GM12878 (cell line): ENCODE measurements at regions not wholly inside any gene's neighbourhood (a gene's known extent, or its start where the extent isn't known, plus 50 kb on each side); places are given as distances from the start of the nearest gene placed in this dataset.

Experiments
- ATAC-seq: fragments of 200-7000 bp; cut with Tn5 transposase; 3 replicates; pipeline ENCODE4 v1.9.1; 2020; ENCODE audit warnings: mild to moderate bottlenecking, moderate library complexity
- BruUV-seq: library from RNA; stranded (reverse); fragments of 400-500 nt; replicated peaks from 2 replicates; lab custom pipeline; 2021; lab: Mats Ljungman, UMichigan
- CTCF ChIA-PET: fragments of 300-600 bp; sonication (Branson Sonifier 250); formaldehyde crosslinking; extraction: SDS; loops from one replicate; lab custom pipeline; 2021; ENCODE audit warnings: inconsistent platforms; lab: Yijun Ruan, JAX
- POLR2A ChIA-PET: fragments of 350-600 bp; formaldehyde crosslinking; extraction: SDS; loops from one replicate; lab custom pipeline; 2021; ENCODE audit warnings: inconsistent platforms; lab: Charles Lee
- RAD21 ChIA-PET: fragments of 300-600 bp; sonication (Branson Sonifier 250); formaldehyde crosslinking; loops from one replicate; lab custom pipeline; 2023; ENCODE audit warnings: antibody characterized with exemption; ENCODE audit not compliant: unreplicated experiment; lab: Charles Lee
- SMC1A ChIA-PET: fragments of 300-600 bp; sonication (Branson Sonifier 250); formaldehyde crosslinking; loops from one replicate; lab custom pipeline; 2023; ENCODE audit not compliant: unreplicated experiment, uncharacterized antibody; lab: Charles Lee
- DNase-seq: peaks from one replicate; pipeline ENCODE4 v3.0.0-alpha.2; 2011; ENCODE audit warnings: low read depth, low spot score
- FAIRE-seq: peaks from 3 replicates; lab custom pipeline; 2011; peaks lifted over from hg19 to GRCh38; lab: Jason Lieb, UNC
- H2AFZ ChIP-seq: 2 replicates; pipeline ENCODE4 v1.6.0; 2011; ENCODE audit warnings: low read depth, low read length, control low read depth; ENCODE audit not compliant: control insufficient read depth
- H3K27ac ChIP-seq: 2 replicates; pipeline ENCODE4 v1.5.1; 2011; ENCODE audit warnings: control low read depth; ENCODE audit not compliant: control insufficient read depth, insufficient read depth
- H3K27me3 ChIP-seq, 2 experiments: replicated peaks in 1 of 2; 2 replicates each; pipeline versions ENCODE4 v1.6.0 to v1.6.1; 2011; ENCODE audit warnings: low read length in 1 of 2; ENCODE audit not compliant: control insufficient read depth in 2 of 2, insufficient read depth in 2 of 2
- H3K36me3 ChIP-seq, 2 experiments: 2 replicates each; pipeline ENCODE4 v1.5.1; 2011; ENCODE audit warnings: low read length in 1 of 2; ENCODE audit not compliant: control insufficient read depth in 2 of 2, insufficient read depth in 2 of 2
- H3K4me1 ChIP-seq: 2 replicates; pipeline ENCODE4 v1.6.1; 2011; ENCODE audit warnings: mild to moderate bottlenecking, low read length, moderate library complexity, mixed read lengths; ENCODE audit not compliant: control insufficient read depth, insufficient read depth
- H3K4me2 ChIP-seq: 2 replicates; pipeline ENCODE4 v1.6.0; 2011; ENCODE audit warnings: control low read depth; ENCODE audit not compliant: control insufficient read depth, insufficient read depth
- H3K4me3 ChIP-seq: fragments of 200-600 bp; sonication (generic); 2 replicates; pipeline ENCODE4 v1.5.1; 2016
- H3K79me2 ChIP-seq: 2 replicates; pipeline ENCODE4 v1.6.0; 2011; ENCODE audit warnings: low read length; ENCODE audit not compliant: control insufficient read depth, insufficient read depth
- H3K9ac ChIP-seq: 2 replicates; pipeline ENCODE4 v1.8.0; 2011; ENCODE audit warnings: low read length, control low read depth, mixed read lengths; ENCODE audit not compliant: control insufficient read depth, insufficient read depth
- H3K9me3 ChIP-seq: replicated peaks from 3 replicates; pipeline ENCODE4 v1.5.1; 2011; ENCODE audit warnings: mild to moderate bottlenecking, low read length; ENCODE audit not compliant: control insufficient read depth, insufficient read depth
- H4K20me1 ChIP-seq: 2 replicates; pipeline ENCODE4 v1.6.0; 2011; ENCODE audit not compliant: control insufficient read depth, insufficient read depth
- CBX5 ChIP-seq: sonication (generic); IDR thresholded peaks from 2 replicates; pipeline ENCODE4 v1.6.1; 2016; ENCODE audit warnings: low read depth, moderate library complexity, mild to moderate bottlenecking, inconsistent platforms
- EED ChIP-seq: sonication (generic); IDR thresholded peaks from 2 replicates; pipeline ENCODE4 v1.6.1; 2016; ENCODE audit warnings: antibody characterized with exemption, low read depth
- FOXM1 ChIP-seq: IDR thresholded peaks from 2 replicates; pipeline ENCODE4 v1.6.1; 2012; ENCODE audit warnings: low read depth, mild to moderate bottlenecking, inconsistent platforms, low read length, moderate library complexity
- GATAD2B ChIP-seq: fragments of 450-650 bp; conservative IDR thresholded peaks from 2 replicates; pipeline ENCODE4 v1.6.1; 2017; ENCODE audit warnings: low read depth, mild to moderate bottlenecking, moderate library complexity
- HDGF ChIP-seq: fragments of 450-650 bp; IDR thresholded peaks from 2 replicates; pipeline ENCODE4 v1.6.1; 2016; ENCODE audit warnings: antibody characterized with exemption
- KLF5 ChIP-seq: fragments of 450-650 bp; IDR thresholded peaks from 2 replicates; pipeline ENCODE4 v1.6.1; 2014; ENCODE audit warnings: mild to moderate bottlenecking; ENCODE audit not compliant: partially characterized antibody
- NFIC ChIP-seq: IDR thresholded peaks from 2 replicates; pipeline ENCODE4 v1.6.1; 2012; ENCODE audit warnings: low read depth, mild to moderate bottlenecking, inconsistent platforms, low read length, moderate library complexity
- POLR2AphosphoS2 ChIP-seq: IDR thresholded peaks from 2 replicates; pipeline ENCODE4 v1.6.1; 2011; ENCODE audit warnings: low read depth, mild to moderate bottlenecking, low read length, improper control_type of control experiment, moderate library complexity
- SMAD1 ChIP-seq: fragments of 450-650 bp; IDR thresholded peaks from 2 replicates; pipeline ENCODE4 v1.6.1; 2018; ENCODE audit warnings: mild to moderate bottlenecking, low read depth; ENCODE audit not compliant: partially characterized antibody
- SUZ12 ChIP-seq: fragments of 200-600 bp; sonication (generic); IDR thresholded peaks from one replicate; pipeline ENCODE4 v1.6.1; 2018; ENCODE audit warnings: antibody characterized with exemption, mild to moderate bottlenecking; ENCODE audit not compliant: unreplicated experiment
- WGBS: methylation state at CpG from one replicate; pipeline ENCODE4 v1.1.6; 2016; ENCODE audit warnings: low lambda C conversion rate; ENCODE audit not compliant: insufficient replicate concordance, insufficient coverage; ENCODE audit errors: missing lambda C conversion rate; 5-methylcytosine and 5-hydroxymethylcytosine counted together
- in situ Hi-C: fragments of 300-500 bp; cut with MboI; formaldehyde crosslinking; loops from 9 replicates; pipeline ENCODE4 v1.14.3; 2018; ENCODE audit warnings: mixed read lengths
- intact Hi-C: fragments of 100-400 bp; cut with micrococcal nuclease; formaldehyde crosslinking; loops from one replicate; pipeline ENCODE4 v1.14.2; 2022; ENCODE audit not compliant: unreplicated experiment
- TF ChIP-seq, protein P1 (sequence below): IDR thresholded peaks from 2 replicates; pipeline ENCODE4 v1.6.1; 2012; ENCODE audit warnings: low read depth, low read length, improper control_type of control experiment
- TF ChIP-seq, protein P2 (sequence below): fragments of 450-650 bp; IDR thresholded peaks from 2 replicates; pipeline ENCODE4 v1.6.1; 2017; ENCODE audit warnings: low read depth, mild to moderate bottlenecking, moderate library complexity

DNA sequence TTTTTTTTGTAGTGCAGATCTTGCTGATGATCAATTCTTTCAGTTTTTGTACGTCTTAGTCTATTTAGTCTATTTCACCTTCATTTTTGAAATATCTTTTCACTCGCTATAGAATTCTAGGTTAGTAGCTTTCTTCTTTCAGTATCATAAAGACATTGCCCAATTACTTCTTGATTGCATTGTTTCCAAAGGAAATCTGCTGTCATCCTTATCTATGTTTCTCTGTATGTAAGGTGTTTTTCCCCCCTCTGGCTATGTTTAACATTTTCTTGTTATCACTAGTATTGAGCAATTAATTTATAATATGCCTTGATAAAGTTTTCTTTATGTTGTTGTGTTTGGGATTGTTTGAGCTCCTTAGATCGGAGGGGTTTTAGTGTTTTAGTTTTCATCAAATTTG is 171.9 kb downstream of the BMP4 start:
- H2AFZ ChIP-seq = no peak overlapping the region
- POLR2A ChIA-PET = no interaction called here
- in situ Hi-C loops (no loop called here), intact Hi-C loops (no loop called here)
- no peak overlapping the region for H3K27ac ChIP-seq
- no peaks in the 10 kb centered on the region for H3K79me2 ChIP-seq
- TF ChIP-seq POLR2AphosphoS2 (no peak), SMAD1 (no peak), CBX5 (peak; percentile 79; the same call in 1 of the 2 replicates), GATAD2B (no peak)
- TF ChIP-seq, protein P1, sequence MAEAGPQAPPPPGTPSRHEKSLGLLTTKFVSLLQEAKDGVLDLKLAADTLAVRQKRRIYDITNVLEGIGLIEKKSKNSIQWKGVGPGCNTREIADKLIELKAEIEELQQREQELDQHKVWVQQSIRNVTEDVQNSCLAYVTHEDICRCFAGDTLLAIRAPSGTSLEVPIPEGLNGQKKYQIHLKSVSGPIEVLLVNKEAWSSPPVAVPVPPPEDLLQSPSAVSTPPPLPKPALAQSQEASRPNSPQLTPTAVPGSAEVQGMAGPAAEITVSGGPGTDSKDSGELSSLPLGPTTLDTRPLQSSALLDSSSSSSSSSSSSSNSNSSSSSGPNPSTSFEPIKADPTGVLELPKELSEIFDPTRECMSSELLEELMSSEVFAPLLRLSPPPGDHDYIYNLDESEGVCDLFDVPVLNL = no peak
- DNase-seq (no peak), ATAC-seq (no peak), FAIRE-seq (no peak)
- no peak overlapping the region for H3K4me3 ChIP-seq
- no TSS peak for BruUV-seq
- H3K4me2 ChIP-seq = no peak overlapping the region
- H3K4me1 ChIP-seq = no peaks in the 10 kb centered on the region
- no peaks in the 10 kb centered on the region for H4K20me1 ChIP-seq
- SMC1A ChIA-PET = no interaction called here
- WGBS = 27% methylated on average over 3 of the region's 3 CpGs
- no peaks in the 10 kb centered on the region for H3K36me3 ChIP-seq
- no peaks in the 10 kb centered on the region for H3K9me3 ChIP-seq
- H3K27me3 ChIP-seq = no peaks in the 10 kb centered on the region; a peak in 1 of 4 replicates
- RAD21 ChIA-PET = no interaction called here
- CTCF ChIA-PET = interaction anchor here (1.4 kb wide), 1 partner anchor 390 kb away, joined by 3 read pairs; no protein-coding TSS in a partner anchor
- H3K9ac ChIP-seq = no peak overlapping the region

DNA sequence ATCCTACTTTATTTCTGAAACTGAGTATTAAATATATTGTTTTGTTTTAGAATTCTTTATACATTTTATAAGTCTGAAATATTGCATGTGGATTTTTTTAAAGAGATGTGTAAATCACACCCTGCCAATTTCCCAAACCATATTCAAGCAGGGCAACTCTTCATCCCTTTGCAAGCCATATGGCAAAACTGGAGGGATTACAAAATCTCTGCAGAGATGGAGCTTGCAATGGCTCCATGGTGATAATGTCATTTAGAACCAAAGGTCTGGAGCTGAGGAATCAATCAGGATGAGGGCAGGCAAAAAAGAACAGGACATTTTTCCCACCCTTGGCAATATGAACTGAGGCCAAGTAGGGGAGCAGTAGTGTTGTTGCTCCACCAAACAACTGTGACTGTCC is 173.4 kb downstream of the BMP4 start:
- H3K4me2 ChIP-seq = no peak overlapping the region
- H3K36me3 ChIP-seq = no peaks in the 10 kb centered on the region
- H3K27me3 ChIP-seq = no peaks in the 10 kb centered on the region; a peak in 1 of 4 replicates
- DNase-seq = no peak
- BruUV-seq = no TSS peak
- CTCF ChIA-PET = no interaction called here
- POLR2A ChIA-PET = no interaction called here
- no peak for ATAC-seq
- no peak overlapping the region for H3K27ac ChIP-seq
- H3K4me3 ChIP-seq = no peak overlapping the region
- no peaks in the 10 kb centered on the region for H3K79me2 ChIP-seq
- no peak for FAIRE-seq
- no peaks in the 10 kb centered on the region for H3K4me1 ChIP-seq
- RAD21 ChIA-PET = no interaction called here
- SMC1A ChIA-PET = no interaction called here
- no peak overlapping the region for H2AFZ ChIP-seq
- no peaks in the 10 kb centered on the region for H4K20me1 ChIP-seq
- intact Hi-C loops (no loop called here), in situ Hi-C loops (no loop called here)
- no peaks in the 10 kb centered on the region for H3K9me3 ChIP-seq
- H3K9ac ChIP-seq = no peak overlapping the region
- no peak for TF ChIP-seq HDGF
- TF ChIP-seq FOXM1 = no peak
- TF ChIP-seq, protein P2, sequence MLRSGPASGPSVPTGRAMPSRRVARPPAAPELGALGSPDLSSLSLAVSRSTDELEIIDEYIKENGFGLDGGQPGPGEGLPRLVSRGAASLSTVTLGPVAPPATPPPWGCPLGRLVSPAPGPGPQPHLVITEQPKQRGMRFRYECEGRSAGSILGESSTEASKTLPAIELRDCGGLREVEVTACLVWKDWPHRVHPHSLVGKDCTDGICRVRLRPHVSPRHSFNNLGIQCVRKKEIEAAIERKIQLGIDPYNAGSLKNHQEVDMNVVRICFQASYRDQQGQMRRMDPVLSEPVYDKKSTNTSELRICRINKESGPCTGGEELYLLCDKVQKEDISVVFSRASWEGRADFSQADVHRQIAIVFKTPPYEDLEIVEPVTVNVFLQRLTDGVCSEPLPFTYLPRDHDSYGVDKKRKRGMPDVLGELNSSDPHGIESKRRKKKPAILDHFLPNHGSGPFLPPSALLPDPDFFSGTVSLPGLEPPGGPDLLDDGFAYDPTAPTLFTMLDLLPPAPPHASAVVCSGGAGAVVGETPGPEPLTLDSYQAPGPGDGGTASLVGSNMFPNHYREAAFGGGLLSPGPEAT = no peak
- TF ChIP-seq EED = no peak
- TF ChIP-seq SUZ12 = no peak
- TF ChIP-seq NFIC = no peak
- no peak for TF ChIP-seq KLF5
